D341Med (cell line): ENCODE measurements at regions not wholly inside any gene's neighbourhood (a gene's known extent, or its start where the extent isn't known, plus 50 kb on each side); places are given as distances from the start of the nearest gene placed in this dataset.
"Not testable (repeated sequence)": the region's sequence is repeated elsewhere in the genome, so short reads cannot be mapped to it uniquely, and the experiment has no call there.

ENCODE experiments used
- DNase-seq: peaks from one replicate; pipeline ENCODE4 v3.0.0; 2012; ENCODE audit warnings: low spot score

DNA sequence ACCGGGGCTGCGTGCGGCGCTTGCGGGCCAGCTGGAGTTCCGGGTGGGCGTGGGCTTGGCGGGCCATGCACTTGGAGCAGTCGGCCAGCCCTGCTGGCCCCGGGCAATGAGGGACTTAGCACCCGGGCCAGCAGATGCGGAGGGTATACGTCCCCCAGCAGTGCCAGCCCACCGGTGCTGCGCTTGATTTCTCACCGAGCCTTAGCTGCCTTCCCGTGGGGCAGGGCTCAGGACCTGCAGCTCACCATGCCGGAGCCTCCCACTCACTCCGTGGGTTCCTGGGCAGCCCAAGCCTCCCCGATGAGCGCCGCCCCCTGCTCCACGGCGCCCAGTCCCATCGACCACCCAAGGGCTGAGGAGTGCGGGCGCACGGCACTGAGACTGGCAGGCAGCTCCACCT, 51.4 kb upstream of the INPP4B start:
- not testable (repeated sequence) for DNase-seq

DNA sequence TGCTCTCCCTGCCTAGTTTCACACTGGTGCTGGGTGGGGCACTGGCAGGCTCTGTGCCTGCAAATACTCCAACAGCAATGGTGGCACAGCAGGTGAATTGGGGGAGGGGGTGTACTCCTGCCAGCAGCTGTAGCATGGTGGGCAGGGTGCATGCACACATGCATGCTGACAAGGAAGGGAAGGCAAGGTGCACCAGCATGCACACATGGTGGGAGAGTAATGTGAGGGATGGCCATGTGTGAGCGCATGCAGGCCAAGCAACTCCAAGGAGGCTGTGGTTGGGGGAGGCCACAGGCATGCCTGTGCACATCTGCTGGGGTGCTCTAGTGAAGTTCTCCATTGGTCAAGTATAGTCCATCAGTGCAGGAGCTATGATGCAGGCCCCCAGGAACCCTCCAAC, 54.5 kb upstream of the INPP4B start:
- DNase-seq: no peak

DNA sequence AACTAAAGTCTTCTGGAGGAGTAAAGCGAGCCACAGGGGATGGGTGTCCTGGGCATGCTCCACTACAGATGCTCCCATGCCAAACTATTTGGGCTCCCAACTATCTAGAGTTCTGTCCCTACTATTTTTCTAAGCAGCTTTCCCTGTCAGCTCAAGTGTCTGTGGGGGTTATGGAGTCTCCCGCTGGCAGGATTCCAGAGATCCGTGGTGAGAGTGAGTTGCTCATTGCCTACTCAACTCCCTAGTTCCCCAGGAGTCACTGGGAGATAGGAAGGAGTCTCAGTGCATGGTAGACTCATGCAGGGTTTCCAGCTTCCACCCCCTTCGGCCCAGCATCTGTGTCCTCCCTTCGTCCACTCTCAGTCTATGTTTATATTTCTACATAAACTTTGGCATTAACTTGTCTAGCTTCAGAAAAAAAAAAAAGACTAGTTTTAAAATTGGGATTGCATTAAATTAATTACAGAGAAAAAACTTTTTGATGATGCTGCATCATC, 55.1 kb upstream of the INPP4B start:
- no peak for DNase-seq

DNA sequence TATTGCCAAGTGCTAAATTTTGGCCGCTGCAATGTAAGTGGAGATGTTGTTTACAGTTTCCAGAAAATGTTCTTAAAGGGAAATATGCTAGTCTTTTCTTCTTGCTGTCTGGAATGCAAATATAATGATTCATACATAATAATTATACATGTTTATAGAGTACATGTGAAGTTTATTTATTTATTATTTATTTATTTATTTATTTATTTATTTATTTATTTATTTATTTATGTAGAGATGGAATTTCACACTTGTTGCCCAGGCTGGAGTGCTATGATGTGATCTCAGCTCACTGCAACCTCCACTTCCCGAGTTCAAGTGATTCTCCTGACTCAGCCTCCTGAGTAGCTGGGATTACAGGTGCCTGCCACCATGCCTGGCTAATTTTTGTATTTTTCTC, 57.5 kb upstream of the INPP4B start:
- DNase-seq: not testable (repeated sequence)

DNA sequence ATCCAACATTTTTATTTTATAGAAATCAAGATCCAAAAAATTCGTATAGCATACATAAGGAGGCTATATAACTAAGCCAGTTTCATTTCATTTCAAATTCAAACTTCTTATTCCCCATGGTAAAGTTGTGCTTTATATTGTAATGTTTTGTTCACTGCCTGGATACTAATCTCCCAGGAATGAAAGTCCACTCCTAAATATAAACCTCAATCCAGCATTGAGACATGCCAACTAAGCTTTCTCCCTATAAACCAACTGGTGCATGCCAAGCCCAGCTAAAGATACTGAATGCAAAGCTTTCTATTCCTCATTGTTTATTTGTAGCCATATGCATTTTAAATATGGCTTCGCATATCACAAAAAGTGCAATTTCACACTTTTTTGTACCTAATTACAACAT, 63.8 kb upstream of the INPP4B start:
- DNase-seq: no peak

DNA sequence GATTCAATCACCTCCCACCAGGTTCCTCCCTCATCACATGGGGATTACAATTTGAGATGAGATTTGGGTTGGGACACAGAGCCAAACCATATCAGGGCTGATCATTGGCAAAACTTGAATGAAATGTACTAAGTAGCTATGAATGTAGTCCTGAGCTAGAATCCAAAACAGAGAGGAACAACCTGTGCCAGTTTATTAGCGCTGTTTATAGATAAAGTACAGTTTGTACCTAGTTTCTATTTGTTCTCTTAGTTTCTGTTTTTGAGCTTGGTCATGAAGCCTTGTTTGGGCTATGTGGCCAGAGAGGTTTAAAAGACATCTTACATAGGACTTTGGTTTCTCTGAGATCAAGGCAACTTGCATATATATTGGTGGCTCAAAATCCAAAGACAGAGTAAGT, 66.9 kb upstream of the INPP4B start:
- DNase-seq: no peak

DNA sequence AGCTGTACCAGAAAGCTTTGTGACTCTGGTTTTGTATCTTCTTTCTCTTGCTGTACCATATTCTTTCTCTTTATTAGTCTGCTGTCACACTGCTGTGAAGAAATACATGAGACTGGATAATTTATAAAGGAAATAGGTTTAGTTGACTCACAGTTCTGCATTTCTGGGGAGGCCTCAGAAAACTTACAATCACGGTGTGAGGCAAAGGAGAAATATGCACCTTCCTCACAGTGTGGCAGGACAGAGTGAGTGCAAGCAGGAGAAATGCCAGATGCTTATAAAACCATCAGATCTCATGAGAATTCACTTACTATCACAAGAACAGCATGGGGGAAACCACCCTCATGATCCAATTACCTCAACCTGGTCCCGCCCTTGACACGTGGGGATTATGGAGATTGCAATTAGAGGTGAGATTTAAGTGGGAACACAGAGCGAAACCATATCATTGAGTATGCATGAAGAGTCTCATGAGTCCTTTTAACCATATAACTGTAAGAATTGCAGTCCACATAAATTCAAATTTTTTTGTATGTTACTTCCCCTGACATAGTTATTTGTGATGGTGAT, 67.4 kb upstream of the INPP4B start:
- DNase-seq: no peak

DNA sequence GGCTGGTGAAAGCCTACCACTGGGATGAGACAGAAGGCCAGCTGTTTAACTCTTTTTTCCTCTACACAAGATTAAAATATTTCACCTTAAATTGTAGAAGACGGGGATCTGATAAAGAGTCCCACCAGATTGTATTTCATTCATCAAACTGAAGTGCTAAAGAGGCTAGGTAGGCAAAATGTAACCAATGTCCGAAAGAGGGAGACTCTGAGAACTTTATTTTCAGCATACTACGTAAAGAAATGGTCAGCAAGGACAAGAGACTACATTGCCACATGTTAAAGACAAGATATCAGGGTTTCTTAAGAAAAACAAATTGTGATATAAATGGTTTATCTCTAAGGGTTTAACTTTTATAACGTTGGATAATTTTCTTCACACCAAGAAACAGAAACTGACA, 71.6 kb upstream of the INPP4B start:
- no peak for DNase-seq

DNA sequence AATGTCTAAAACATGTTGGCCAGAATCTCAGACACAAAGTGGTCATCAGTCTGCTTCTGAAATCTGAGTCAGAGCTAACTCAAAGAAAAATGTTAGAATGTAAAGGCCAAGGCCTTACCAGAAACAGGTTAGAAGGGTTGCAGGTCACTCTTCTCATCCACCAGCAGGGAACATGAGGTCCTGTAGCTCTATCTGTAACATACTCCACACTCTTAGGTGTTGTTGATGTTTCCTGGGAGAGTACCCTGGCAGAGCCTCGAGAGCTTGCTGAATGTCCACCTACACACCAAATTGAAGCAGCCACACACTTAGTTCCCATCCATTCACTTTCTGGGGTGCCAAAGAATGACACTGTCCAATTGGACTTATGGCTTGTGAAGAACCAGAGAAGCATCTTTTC, 76.6 kb upstream of the INPP4B start:
- no peak for DNase-seq

DNA sequence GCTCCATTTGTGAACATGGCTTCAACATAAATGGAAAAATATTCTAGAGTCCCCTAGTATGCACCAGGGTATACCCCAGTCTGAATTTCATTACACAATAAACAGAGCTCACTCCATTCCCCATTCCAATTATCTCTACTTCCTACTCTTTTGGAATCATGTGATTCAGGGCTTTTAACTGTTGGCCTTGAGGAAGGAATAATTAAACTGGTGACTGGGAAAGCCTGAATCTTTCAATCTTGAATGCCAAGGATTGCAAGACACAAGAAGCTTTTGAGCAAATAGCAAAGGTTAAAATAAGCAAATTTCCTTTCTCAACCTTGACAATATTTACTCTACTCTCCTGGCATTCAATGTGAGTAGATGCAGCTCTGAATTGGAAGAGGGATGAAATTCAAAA, 77.5 kb upstream of the INPP4B start:
- no peak for DNase-seq

DNA sequence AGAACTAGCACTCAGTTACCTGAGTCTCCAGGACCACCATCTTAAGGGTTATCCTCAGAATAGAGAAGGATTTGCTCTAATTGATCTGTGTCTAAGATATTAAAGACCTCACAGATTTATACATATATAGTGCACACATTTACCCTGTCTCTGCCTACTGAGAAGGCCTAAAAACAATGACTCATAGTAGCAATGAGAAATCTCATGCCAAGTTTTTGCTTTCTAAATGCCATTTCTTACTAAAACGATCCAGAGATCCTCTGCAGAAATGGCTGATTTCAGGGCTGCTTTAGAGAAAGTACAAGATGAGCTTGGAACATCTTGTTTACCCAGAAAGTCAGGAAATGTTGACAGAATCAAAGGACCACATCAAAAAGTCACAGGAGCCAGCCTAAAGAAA, 79.1 kb upstream of the INPP4B start:
- no peak for DNase-seq

DNA sequence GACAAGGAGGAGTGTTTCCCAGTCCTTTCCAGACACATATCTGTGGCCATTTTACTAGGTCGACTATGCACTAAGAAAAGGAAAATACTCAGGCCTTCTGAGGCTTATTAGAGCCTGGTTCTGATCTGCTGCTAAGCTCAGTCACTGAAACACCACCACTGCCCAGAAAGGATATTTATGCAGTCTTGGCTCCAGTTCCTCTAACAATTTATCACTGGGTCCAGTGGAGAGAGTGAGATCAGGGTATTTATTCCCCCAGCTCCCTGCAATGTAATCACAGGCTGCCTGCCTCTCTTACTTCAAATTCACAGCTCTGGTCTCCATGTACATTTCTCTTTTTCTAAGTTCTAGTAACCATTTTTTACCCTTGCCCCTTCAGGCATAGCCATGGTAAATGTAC, 81.6 kb upstream of the INPP4B start:
- no peak for DNase-seq

DNA sequence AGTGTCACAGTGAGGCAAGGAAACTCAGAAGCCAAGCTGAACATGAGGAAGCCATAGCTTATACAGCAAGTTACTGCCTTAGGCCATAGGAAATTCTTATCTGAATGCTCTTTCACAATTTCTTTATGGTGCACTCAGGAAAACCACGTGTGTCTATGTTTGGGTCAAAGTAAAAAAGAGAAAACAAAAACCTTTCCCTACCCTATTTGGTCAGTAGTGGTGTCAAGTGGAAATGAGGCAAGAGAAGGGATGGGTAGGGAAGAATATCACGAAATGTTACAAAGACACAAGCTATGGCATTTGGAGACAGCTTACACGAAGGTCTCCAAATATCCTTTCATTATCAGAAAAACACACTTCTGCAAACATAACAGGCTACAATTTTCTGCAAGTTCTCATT, 83.4 kb upstream of the INPP4B start:
- no peak for DNase-seq

DNA sequence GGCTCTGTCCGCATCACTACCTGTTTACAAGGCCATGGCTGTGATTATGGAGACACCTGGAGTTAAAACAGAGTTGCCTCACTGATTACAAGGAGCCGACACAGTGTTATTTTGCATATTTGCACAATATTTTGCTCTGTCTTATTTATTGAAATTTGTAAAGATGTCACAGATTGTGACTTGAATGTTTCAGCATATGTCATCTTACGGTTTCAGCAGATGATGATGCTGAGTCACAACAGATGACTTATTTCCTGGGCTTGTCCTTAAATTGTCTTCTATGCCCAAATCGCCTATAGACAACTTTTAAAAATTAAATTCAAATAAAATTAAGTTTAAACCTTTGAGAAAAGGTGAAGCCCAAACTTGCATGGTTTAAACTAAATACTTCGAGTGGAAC, 87.1 kb upstream of the INPP4B start:
- DNase-seq: no peak

DNA sequence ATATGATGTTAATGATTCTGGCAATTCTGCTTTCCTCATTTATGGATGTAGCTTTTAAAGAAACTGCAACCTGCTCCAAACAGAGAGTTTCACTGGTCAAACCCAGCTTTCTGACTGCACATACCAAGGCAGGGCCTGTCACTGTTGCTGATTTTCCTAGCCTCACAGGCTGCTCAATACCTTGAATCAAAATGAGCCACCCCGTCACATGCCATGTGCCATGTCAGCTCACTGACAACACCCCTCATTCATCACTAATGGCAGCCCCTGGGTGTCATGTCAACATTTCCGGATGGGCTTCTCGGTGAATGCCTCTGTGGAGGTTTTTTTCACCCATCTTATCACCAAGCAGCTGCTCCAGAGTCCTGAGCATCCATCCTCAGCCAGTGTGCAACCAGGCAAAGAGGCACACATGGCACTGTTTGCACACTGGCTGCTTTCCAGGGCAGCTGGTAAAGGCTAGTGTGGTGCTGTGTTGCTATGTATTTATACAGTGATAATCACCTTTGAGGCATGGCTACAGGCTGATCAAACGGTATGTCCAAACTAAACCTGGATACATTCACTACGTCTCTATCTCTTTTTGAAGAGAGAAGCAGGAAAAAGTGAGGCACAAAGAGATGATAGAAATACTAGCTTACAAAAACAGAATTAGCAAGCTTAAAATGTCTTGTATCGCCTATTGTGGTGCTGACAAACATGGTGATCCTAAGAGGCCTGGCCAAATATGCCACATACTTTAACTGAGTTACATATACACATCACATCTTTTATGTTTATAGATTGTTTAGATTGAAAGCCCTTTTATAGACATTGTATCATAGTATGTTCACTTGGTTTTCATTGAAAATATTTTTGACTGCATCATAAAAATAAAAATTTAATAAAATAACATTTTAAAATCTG, 94.6 kb upstream of the INPP4B start:
- DNase-seq: peak; percentile 33

DNA sequence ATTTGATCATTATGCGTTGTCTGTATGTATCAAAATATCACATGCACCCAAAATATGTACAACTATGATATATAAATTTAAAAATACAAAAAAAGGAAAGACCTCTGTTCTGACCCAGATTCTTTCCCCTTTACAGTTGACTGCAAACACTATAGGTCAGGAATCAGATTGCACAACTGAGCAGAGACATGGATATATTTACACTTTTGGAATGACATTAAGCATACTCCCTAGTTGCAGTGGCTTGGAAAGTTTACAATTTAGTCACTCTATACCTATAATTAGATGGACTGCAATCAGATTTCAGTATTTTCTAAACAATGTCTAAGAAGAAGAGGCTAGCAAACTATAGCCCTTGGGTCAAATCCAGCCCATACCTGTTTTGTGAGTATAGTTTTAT, 98.5 kb upstream of the INPP4B start:
- no peak for DNase-seq

DNA sequence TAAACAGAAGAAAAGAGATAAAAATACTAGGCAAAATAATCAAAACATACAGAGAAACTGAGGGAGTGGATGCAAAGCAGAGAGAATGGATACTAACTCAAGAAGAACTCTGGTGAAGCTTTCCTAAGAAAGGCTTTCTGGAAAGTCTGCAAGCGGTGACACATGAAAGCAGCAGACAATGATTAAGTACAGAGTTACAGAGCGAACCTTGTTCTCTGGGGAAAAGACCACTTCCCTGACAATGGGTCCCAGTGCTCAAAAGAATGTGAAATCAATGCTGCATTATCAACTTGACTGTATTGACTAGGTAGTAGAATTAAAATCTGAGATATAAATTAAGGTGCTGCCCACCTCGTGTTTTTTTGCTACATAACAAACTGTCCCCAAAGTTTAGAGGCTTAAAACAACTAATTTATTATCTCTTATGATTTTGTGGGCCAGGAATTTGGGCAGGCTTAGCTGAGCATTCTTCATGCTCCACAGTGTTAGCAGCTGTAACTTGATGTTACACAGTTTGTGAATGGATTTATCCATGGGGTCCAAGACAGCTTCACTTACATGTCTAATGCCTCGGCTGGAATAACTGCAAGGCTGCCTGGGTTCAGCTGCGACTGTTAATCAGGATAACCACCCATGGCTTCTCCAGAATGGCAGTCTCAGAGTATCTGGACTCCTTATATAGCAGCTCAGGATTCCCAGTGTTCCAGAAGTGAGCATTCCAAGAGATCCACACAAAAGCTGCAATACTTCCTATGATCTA, 106.9 kb upstream of the INPP4B start:
- DNase-seq: no peak

DNA sequence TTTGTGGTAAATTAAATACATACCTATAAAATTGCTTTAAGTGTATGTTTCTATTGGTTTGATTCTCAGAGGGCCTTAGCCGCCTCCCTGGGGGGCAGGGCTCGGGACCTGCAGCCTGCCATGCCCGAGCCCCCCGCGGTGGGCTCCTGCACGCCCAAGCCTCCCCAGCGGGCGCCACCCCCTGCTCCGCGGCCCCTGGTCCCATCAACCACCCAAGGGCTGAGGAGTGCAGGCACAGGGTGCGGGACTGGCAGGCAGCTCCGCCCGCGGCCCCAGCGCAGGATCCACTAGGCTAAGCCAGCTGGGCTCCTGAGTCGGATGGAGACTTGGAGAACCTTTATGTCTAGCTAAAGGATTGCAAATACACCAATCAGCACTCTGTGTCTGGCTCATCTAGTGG, 108.3 kb upstream of the INPP4B start:
- no peak for DNase-seq

DNA sequence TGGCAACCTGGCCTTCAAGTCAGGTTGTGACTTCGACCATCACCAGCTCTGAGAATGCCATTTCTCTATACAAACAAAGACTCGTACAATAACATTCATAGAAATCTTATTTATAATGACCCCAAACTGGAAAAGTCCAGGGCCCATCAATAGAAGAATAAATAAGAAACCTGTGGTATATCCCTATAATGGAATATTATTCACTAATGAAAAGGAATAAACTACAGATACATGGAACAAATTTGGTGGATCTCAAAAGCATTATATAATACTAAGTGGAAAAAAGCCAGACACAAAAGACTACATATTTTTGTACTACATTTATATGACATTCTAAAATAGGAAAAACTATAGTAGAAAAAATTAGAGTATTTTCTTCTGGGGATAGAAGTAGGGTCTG, 109.4 kb upstream of the INPP4B start:
- no peak for DNase-seq

DNA sequence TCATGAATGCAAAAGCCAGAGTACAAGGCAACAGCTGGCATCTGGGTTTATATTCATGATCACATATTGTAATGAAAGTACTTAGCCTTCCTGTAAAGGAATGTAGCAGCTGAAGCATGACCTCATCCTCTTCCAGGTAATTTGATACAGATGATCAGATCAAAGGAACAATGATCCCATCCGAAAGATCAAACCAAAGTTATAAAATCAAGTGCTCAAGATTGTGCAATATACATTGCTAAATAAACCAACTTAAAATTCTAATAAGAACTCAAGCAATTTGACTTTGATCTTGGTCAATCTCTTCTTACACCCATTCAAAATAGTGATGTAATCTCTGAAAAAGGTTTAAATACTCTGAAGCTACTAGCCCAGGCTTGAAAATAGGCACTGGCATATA, 113.1 kb upstream of the INPP4B start:
- DNase-seq: no peak

DNA sequence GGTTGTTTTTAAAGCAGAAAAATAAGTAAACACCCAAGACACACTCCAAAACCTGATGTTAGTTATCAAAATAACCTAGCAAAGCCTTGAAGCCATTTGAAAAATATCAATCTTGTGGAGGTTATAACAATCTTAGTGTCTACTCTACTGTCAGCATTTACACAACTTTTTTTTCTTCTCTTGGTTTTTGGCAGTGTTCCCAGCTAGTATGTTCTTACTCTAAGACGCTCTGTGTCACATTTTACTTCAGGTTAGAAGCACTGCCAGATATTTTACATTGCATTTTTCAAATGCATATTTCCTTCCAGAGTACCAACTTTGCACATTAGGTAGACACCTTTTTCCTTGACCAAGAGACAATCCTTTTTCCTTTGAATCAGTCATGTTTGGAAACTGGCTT, 114.0 kb upstream of the INPP4B start:
- DNase-seq: no peak

DNA sequence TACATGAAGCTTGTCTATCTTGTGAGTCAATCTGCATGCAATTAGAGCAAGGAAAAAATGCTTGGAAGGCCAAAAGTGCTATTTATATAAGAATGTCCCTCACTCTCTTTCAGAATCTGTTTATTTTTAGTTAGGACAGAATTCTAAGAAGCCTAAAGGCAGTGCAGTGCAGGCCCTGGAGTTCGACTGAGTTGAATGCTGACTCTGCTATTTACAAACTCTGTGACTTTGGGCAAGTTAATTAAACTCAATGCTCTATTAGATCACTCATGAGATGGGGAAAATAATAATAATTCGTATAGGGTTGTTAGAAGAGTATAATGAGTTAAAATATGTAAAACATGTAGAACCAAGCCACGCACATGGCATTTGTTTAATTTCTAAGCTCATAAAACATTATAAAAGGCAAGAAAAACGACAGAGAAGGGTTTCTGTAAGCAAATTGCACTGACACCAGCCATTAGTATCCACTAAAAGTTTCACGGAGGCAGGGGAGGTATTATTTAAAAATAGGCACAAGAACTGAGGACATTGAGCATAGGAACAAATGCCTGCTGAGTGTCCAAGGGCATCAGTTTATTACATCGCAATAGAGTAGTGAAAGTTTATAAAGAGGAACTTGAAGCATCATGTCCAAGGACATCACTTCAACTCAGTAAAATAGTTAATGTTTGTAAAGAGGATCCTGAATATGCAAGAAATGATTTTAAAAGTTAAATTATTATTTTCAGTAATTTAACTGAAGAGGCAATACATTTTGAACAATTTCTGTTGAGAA, 115.0 kb upstream of the INPP4B start:
- no peak for DNase-seq
